SK-N-SH treated with all-trans-retinoic acid at 6 μM for 48 hours (cell line): ENCODE measurements at regions not wholly inside any gene's neighbourhood (a gene's known extent, or its start where the extent isn't known, plus 50 kb on each side); places are given as distances from the start of the nearest gene placed in this dataset.

ENCODE experiments used
- ATAC-seq: fragments of 200-7000 bp; cut with Tn5 transposase; 3 replicates; pipeline ENCODE4 v1.9.1; 2020; ENCODE audit warnings: mild to moderate bottlenecking, moderate library complexity
- ARNTL ChIP-seq: fragments of 450-650 bp; formaldehyde crosslinking; IDR thresholded peaks from 2 replicates; pipeline ENCODE4 v1.5.0; 2020; ENCODE audit warnings: low read depth, mild to moderate bottlenecking, moderate library complexity, borderline replicate concordance
- BACH2 ChIP-seq: fragments of 250-450 bp; sonication (Bioruptor Pico); IDR thresholded peaks from 2 replicates; pipeline ENCODE4 v1.9.0; 2021; ENCODE audit warnings: mild to moderate bottlenecking, borderline replicate concordance
- CSDC2 ChIP-seq: fragments of 250-450 bp; sonication (Bioruptor Pico); IDR thresholded peaks from 2 replicates; pipeline ENCODE4 v1.5.0; 2020; ENCODE audit warnings: mild to moderate bottlenecking, moderate library complexity
- CSRNP3 ChIP-seq: fragments of 250-450 bp; sonication (Bioruptor Pico); IDR thresholded peaks from 2 replicates; pipeline ENCODE4 v1.5.1; 2021; ENCODE audit warnings: mild to moderate bottlenecking, moderate library complexity
- ESRRG ChIP-seq: fragments of 250-450 bp; sonication (Bioruptor Pico); IDR thresholded peaks from 2 replicates; pipeline ENCODE4 v1.6.1; 2021; ENCODE audit warnings: mild to moderate bottlenecking
- GLIS3 ChIP-seq: fragments of 250-450 bp; sonication (Bioruptor Pico); IDR thresholded peaks from 2 replicates; pipeline ENCODE4 v1.5.0; 2020; ENCODE audit warnings: mild to moderate bottlenecking, moderate library complexity
- ISL1 ChIP-seq: fragments of 250-450 bp; sonication (Bioruptor Pico); IDR thresholded peaks from 2 replicates; pipeline ENCODE4 v2.1.2; 2022; ENCODE audit warnings: mild to moderate bottlenecking, moderate library complexity
- OSR1 ChIP-seq: fragments of 250-450 bp; sonication (Bioruptor Pico); IDR thresholded peaks from 2 replicates; pipeline ENCODE4 v1.8.0; 2022; ENCODE audit warnings: moderate library complexity, mild to moderate bottlenecking, inconsistent platforms
- PATZ1 ChIP-seq: fragments of 250-450 bp; sonication (Bioruptor Pico); IDR thresholded peaks from 2 replicates; pipeline ENCODE4 v1.8.0; 2020; ENCODE audit warnings: mild to moderate bottlenecking, moderate library complexity, borderline replicate concordance
- POU6F1 ChIP-seq: fragments of 250-450 bp; sonication (Bioruptor Pico); IDR thresholded peaks from 2 replicates; pipeline ENCODE4 v1.8.0; 2021; ENCODE audit warnings: low read depth, mild to moderate bottlenecking, moderate library complexity, borderline replicate concordance
- PPARA ChIP-seq: fragments of 250-450 bp; sonication (Bioruptor Pico); IDR thresholded peaks from 2 replicates; pipeline ENCODE4 v1.5.0; 2020; ENCODE audit warnings: mild to moderate bottlenecking, borderline replicate concordance
- RARB ChIP-seq: fragments of 250-450 bp; sonication (Bioruptor Pico); IDR thresholded peaks from 2 replicates; pipeline ENCODE4 v1.8.0; 2021; ENCODE audit warnings: mild to moderate bottlenecking, moderate library complexity
- SNAI2 ChIP-seq: fragments of 250-450 bp; sonication (Bioruptor Pico); IDR thresholded peaks from 2 replicates; pipeline ENCODE4 v1.5.0; 2020; ENCODE audit warnings: mild to moderate bottlenecking, moderate library complexity
- TOX ChIP-seq: fragments of 250-450 bp; sonication (Bioruptor Pico); IDR thresholded peaks from 2 replicates; pipeline ENCODE4 v1.8.0; 2021; ENCODE audit warnings: mild to moderate bottlenecking, moderate library complexity, borderline replicate concordance
- TSHZ2 ChIP-seq: fragments of 250-450 bp; sonication (Bioruptor Pico); IDR thresholded peaks from 2 replicates; pipeline ENCODE4 v1.5.0; 2020; ENCODE audit warnings: mild to moderate bottlenecking, moderate library complexity
- ZC3H10 ChIP-seq: fragments of 250-450 bp; sonication (Bioruptor Pico); IDR thresholded peaks from 2 replicates; pipeline ENCODE4 v1.5.1; 2021; ENCODE audit warnings: mild to moderate bottlenecking, moderate library complexity
- ZFP3 ChIP-seq: fragments of 250-450 bp; sonication (Bioruptor Pico); IDR thresholded peaks from 2 replicates; pipeline ENCODE4 v1.5.0; 2020; ENCODE audit warnings: mild to moderate bottlenecking, moderate library complexity
- ZNF565 ChIP-seq: fragments of 450-650 bp; formaldehyde crosslinking; conservative IDR thresholded peaks from 2 replicates; pipeline ENCODE4 v1.5.0; 2020; ENCODE audit warnings: low read depth, mild to moderate bottlenecking, moderate library complexity
- ZNF8 ChIP-seq: fragments of 450-650 bp; formaldehyde crosslinking; IDR thresholded peaks from 2 replicates; pipeline ENCODE4 v1.5.0; 2020; ENCODE audit warnings: mild to moderate bottlenecking, moderate library complexity

- ATAC-seq = peak; percentile 71
- TF ChIP-seq SNAI2 (no peak), ISL1 (no peak), OSR1 (CRISPR knock-in tag) (no peak), PATZ1 (CRISPR knock-in tag) (no peak), RARB (CRISPR knock-in tag) (no peak), TSHZ2 (CRISPR knock-in tag) (no peak), CSDC2 (no peak)
These were observed 62.0 kb downstream of the SLC25A47 start for GRCh38 chr14:100384819-100385813.

- ATAC-seq = no peak
- TF ChIP-seq SNAI2 = no peak
- TF ChIP-seq TOX (CRISPR knock-in tag) = no peak
- TF ChIP-seq ZC3H10 (CRISPR knock-in tag) = no peak
- TF ChIP-seq OSR1 (CRISPR knock-in tag) = no peak
- no peak for TF ChIP-seq POU6F1
- no peak for TF ChIP-seq PPARA
- no peak for TF ChIP-seq CSRNP3
- no peak for TF ChIP-seq ESRRG (CRISPR knock-in tag)
- TF ChIP-seq TSHZ2 (CRISPR knock-in tag) = no peak
- no peak for TF ChIP-seq ZNF8 (CRISPR knock-in tag)
- TF ChIP-seq ZFP3 (CRISPR knock-in tag) = no peak
- TF ChIP-seq PATZ1 (CRISPR knock-in tag) = no peak
- TF ChIP-seq RARB (CRISPR knock-in tag) = no peak
- no peak for TF ChIP-seq GLIS3 (CRISPR knock-in tag)
- TF ChIP-seq ISL1 = no peak
- no peak for TF ChIP-seq CSDC2
- no peak for TF ChIP-seq ZNF565 (CRISPR knock-in tag)
- TF ChIP-seq ARNTL (CRISPR knock-in tag) = no peak
- no peak for TF ChIP-seq BACH2 (CRISPR knock-in tag)
These were observed 63.0 kb downstream of the SLC25A47 start for GRCh38 chr14:100386121-100386520.
